OCI-LY1 (cell line): ENCODE measurements at regions not wholly inside any gene's neighbourhood (a gene's known extent, or its start where the extent isn't known, plus 50 kb on each side); places are given as distances from the start of the nearest gene placed in this dataset.

Source experiments
- H2AFZ ChIP-seq: fragments of 200-600 bp; sonication (generic), shearing (Covaris generic); 2 replicates; pipeline ENCODE4 v1.6.0; 2014; ENCODE audit warnings: antibody characterized with exemption, mild to moderate bottlenecking, low read length
- H3F3A ChIP-seq: fragments of 200-600 bp; sonication (generic), shearing (Covaris generic); 2 replicates; pipeline ENCODE4 v1.6.0; 2014; ENCODE audit warnings: mild to moderate bottlenecking, antibody characterized with exemption, low read length, moderate library complexity; ENCODE audit not compliant: insufficient read depth
- H3K27ac ChIP-seq: fragments of 200-600 bp; sonication (generic); 2 replicates; pipeline ENCODE4 v1.5.1; 2014; ENCODE audit warnings: low read length, mixed run types, mild to moderate bottlenecking, low read depth; ENCODE audit not compliant: poor library complexity, severe bottlenecking
- H3K27me3 ChIP-seq: fragments of 200-600 bp; sonication (generic); 2 replicates; pipeline ENCODE4 v1.6.0; 2014; ENCODE audit warnings: antibody characterized with exemption, mild to moderate bottlenecking, low read length, moderate library complexity; ENCODE audit not compliant: insufficient read depth
- H3K36me3 ChIP-seq: fragments of 200-600 bp; sonication (generic); 2 replicates; pipeline ENCODE4 v1.6.1; 2014; ENCODE audit warnings: mild to moderate bottlenecking, antibody characterized with exemption, low read length, moderate library complexity, mixed read lengths; ENCODE audit not compliant: insufficient read depth
- H3K4me1 ChIP-seq: fragments of 200-600 bp; sonication (generic); 2 replicates; pipeline ENCODE4 v1.5.1; 2014; ENCODE audit warnings: mild to moderate bottlenecking, low read length, moderate library complexity; ENCODE audit not compliant: insufficient read depth, severe bottlenecking
- H3K4me2 ChIP-seq: fragments of 200-600 bp; sonication (generic), shearing (Covaris generic); 2 replicates; pipeline ENCODE4 v1.6.1; 2014; ENCODE audit warnings: low read length
- H3K4me3 ChIP-seq: fragments of 200-600 bp; sonication (generic); 2 replicates; pipeline ENCODE4 v1.5.1; 2014; ENCODE audit warnings: low read length, low read depth, mild to moderate bottlenecking, mixed read lengths; ENCODE audit not compliant: poor library complexity, severe bottlenecking
- H3K79me2 ChIP-seq: fragments of 200-600 bp; shearing (Covaris generic); 2 replicates; pipeline ENCODE4 v1.6.1; 2016; ENCODE audit warnings: mixed run types, low read length, mixed read lengths; ENCODE audit not compliant: insufficient read depth
- H3K9ac ChIP-seq: fragments of 200-600 bp; sonication (generic), shearing (Covaris generic); 2 replicates; pipeline ENCODE4 v1.6.1; 2014; ENCODE audit warnings: mild to moderate bottlenecking, low read length, mixed read lengths
- H3K9me2 ChIP-seq: fragments of 200-600 bp; sonication (generic), shearing (Covaris generic); 2 replicates; pipeline ENCODE4 v1.6.1; 2014; ENCODE audit warnings: low read depth, mild to moderate bottlenecking, low read length, mixed read lengths
- H3K9me3 ChIP-seq: fragments of 200-600 bp; shearing (Covaris generic); 2 replicates; pipeline ENCODE4 v1.6.1; 2014; ENCODE audit warnings: low read length, mixed read lengths
- H4K20me1 ChIP-seq: fragments of 200-600 bp; sonication (generic), shearing (Covaris generic); 2 replicates; pipeline ENCODE4 v1.6.0; 2016; ENCODE audit warnings: mild to moderate bottlenecking, low read length; ENCODE audit not compliant: insufficient read depth
- CTCF ChIP-seq: fragments of 200-600 bp; sonication (generic), shearing (Covaris generic); IDR thresholded peaks from 2 replicates; pipeline ENCODE4 v1.5.1; 2017; ENCODE audit warnings: mild to moderate bottlenecking, antibody characterized with exemption, low read length, moderate library complexity, mixed read lengths
- EZH2 ChIP-seq: fragments of 200-600 bp; sonication (generic), shearing (Covaris generic); IDR thresholded peaks from 2 replicates; pipeline ENCODE4 v1.8.0; 2017; ENCODE audit warnings: borderline replicate concordance, mixed run types, mild to moderate bottlenecking, antibody characterized with exemption, low read length, moderate library complexity, mixed read lengths

GRCh38 chr22:34812631-34813030 is 253.3 kb upstream of the ISX start:
- Histone ChIP-seq H3K4me3 (no peak overlapping the region), H3K36me3 (no peaks in the 10 kb centered on the region), H3K9ac (no peak overlapping the region), H3K9me3 (no peaks in the 10 kb centered on the region), H3F3A (no peaks in the 10 kb centered on the region), H3K9me2 (no peaks in the 10 kb centered on the region), H3K27ac (no peak overlapping the region), H3K27me3 (no peaks in the 10 kb centered on the region), H3K79me2 (no peaks in the 10 kb centered on the region), H3K4me2 (no peak overlapping the region), H4K20me1 (no peaks in the 10 kb centered on the region), H3K4me1 (no peaks in the 10 kb centered on the region), H2AFZ (no peak overlapping the region)
- TF ChIP-seq EZH2 = no peak
- TF ChIP-seq CTCF = no peak

GRCh38 chr22:34814260-34815025 is 251.5 kb upstream of the ISX start:
- H3K4me1 ChIP-seq = no peaks in the 10 kb centered on the region
- H3K27me3 ChIP-seq = no peaks in the 10 kb centered on the region
- H2AFZ ChIP-seq = no peak overlapping the region
- H3K4me3 ChIP-seq = no peak overlapping the region
- no peaks in the 10 kb centered on the region for H3K9me3 ChIP-seq
- H3K9me2 ChIP-seq = no peaks in the 10 kb centered on the region
- no peak overlapping the region for H3K4me2 ChIP-seq
- no peak overlapping the region for H3K27ac ChIP-seq
- H3K79me2 ChIP-seq = no peaks in the 10 kb centered on the region
- no peaks in the 10 kb centered on the region for H3F3A ChIP-seq
- TF ChIP-seq CTCF = no peak
- no peak for TF ChIP-seq EZH2
- H4K20me1 ChIP-seq = no peaks in the 10 kb centered on the region
- H3K9ac ChIP-seq = no peak overlapping the region
- no peaks in the 10 kb centered on the region for H3K36me3 ChIP-seq

- no peaks in the 10 kb centered on the region for H4K20me1 ChIP-seq
- no peaks in the 10 kb centered on the region for H3K36me3 ChIP-seq
- no peak overlapping the region for H2AFZ ChIP-seq
- no peaks in the 10 kb centered on the region for H3K27me3 ChIP-seq
- no peaks in the 10 kb centered on the region for H3F3A ChIP-seq
- no peaks in the 10 kb centered on the region for H3K79me2 ChIP-seq
- TF ChIP-seq CTCF = no peak
- TF ChIP-seq EZH2 = no peak
- H3K4me2 ChIP-seq = no peak overlapping the region
- H3K27ac ChIP-seq = no peak overlapping the region
- H3K9ac ChIP-seq = no peak overlapping the region
- H3K4me1 ChIP-seq = no peaks in the 10 kb centered on the region
- no peaks in the 10 kb centered on the region for H3K9me2 ChIP-seq
- H3K9me3 ChIP-seq = no peaks in the 10 kb centered on the region
- H3K4me3 ChIP-seq = no peak overlapping the region
Observed at GRCh38 chr22:34829485-34829884, 236.5 kb upstream of the ISX start.
